Activated T-helper 1 cell treated with anti-CD3 and anti-CD28 coated beads, Interleukin-12 subunit alpha, Interleukin-12 subunit beta, Interleukin-2, Interleukin-4 antibody, amounts not matched to agents 30 ng/mL and 10 ng/mL and 1 ng/mL, durations not matched to agents 14 hours and 24 hours and 36 hours (primary cell): ENCODE measurements at regions not wholly inside any gene's neighbourhood (a gene's known extent, or its start where the extent isn't known, plus 50 kb on each side); places are given as distances from the start of the nearest gene placed in this dataset.

Experiments
- DNase-seq: peaks from one replicate; pipeline ENCODE4 v3.0.0; 2021; ENCODE audit warnings: low spot score
- H3K27ac Mint-ChIP-seq: one replicate; pipeline ENCODE4 v1.8.0; 2021; ENCODE audit warnings: mild to moderate bottlenecking, mixed read lengths
- H3K27me3 Mint-ChIP-seq: one replicate; pipeline ENCODE4 v1.8.0; 2022; ENCODE audit warnings: mild to moderate bottlenecking, moderate library complexity, mixed read lengths; ENCODE audit not compliant: insufficient read depth
- H3K36me3 Mint-ChIP-seq: one replicate; pipeline ENCODE4 v1.8.0; 2021; ENCODE audit warnings: low read depth, mixed read lengths
- H3K4me1 Mint-ChIP-seq: one replicate; pipeline ENCODE4 v1.8.0; 2021; ENCODE audit warnings: low read depth, mixed read lengths
- H3K4me3 Mint-ChIP-seq: one replicate; pipeline ENCODE4 v1.8.0; 2021; ENCODE audit warnings: mild to moderate bottlenecking, moderate library complexity, mixed read lengths
- H3K9me3 Mint-ChIP-seq: one replicate; pipeline ENCODE4 v1.8.0; 2021; ENCODE audit warnings: mixed read lengths
- intact Hi-C: fragments of 100-400 bp; cut with micrococcal nuclease; formaldehyde crosslinking; loops from one replicate; pipeline ENCODE4 v1.15.1; 2024

DNA sequence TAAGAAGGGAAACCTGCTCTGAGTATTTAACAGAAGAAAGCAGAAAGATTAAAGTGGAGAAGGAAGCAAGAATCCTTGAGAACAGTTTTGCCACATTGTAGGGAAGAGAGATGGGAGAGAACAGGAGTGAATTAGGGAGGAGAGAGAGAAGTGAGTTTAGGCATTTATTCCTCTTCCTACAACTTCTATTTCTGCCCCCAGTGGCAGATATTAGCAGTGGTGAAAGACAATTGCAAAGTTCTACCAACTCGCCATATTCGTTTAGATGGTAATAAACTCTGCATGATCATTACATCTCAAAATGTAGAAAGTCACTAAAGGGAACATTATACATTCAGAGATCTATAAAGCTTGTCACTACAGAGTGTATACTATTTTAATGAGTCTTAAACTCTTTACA lies 440.1 kb upstream of the TRPC7 start:
- Mint-ChIP-seq H3K27me3 (no peaks in the 10 kb centered on the region), H3K4me1 (no peaks in the 10 kb centered on the region), H3K27ac (no peak overlapping the region), H3K9me3 (no peaks in the 10 kb centered on the region), H3K36me3 (no peaks in the 10 kb centered on the region), H3K4me3 (no peak overlapping the region)
- intact Hi-C loops: no loop called here
- no peak for DNase-seq

DNA sequence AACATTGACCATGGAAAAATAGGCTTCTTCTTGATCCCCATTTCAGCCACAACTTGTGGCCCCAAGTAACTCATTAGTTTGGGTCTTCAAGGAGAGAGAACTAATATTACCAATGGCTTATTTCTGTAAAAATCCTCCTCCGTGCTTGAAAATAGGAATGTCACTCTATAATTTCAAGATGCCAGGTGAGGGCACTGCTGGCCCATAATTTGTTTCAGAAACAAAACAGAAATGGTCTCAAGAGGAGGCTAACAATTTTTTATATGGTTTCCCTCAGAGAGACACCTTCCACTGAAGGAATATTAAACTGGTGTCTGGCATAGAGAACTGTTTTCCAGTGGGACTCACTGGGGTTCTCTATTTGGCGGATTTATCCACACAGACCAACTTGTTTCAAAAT lies 437.0 kb upstream of the TRPC7 start:
- Mint-ChIP-seq H3K4me1 (no peaks in the 10 kb centered on the region), H3K36me3 (no peaks in the 10 kb centered on the region), H3K4me3 (no peak overlapping the region), H3K9me3 (no peaks in the 10 kb centered on the region), H3K27ac (no peak overlapping the region), H3K27me3 (no peaks in the 10 kb centered on the region)
- DNase-seq: no peak
- intact Hi-C loops: no loop called here

DNA sequence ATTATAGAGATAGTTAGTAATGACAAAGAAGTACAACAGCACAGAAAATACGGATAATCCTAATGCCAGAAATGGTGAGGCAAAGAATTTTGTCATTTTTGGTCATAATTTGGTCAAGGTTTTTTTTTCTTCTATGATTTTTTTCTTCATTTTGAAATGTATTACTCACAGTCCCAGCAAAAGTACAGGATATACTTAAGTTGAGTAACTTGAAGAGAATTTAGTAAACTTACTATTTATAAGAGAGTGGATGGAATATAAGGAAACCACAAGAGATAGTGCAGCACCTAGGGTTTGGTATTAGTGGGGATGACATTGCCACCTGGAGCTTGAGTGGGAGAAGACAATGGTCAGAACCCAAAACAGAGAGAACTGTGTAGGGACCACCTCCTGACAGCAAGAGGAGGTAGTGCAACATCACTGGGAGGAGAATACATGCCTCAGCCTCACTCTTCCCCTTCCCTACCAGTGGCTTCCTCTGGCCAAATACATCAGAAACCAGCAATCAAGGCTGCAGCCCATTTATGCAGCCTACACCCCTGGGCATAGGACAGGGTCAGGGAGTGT lies 434.5 kb upstream of the TRPC7 start:
- intact Hi-C loops: no loop called here
- Mint-ChIP-seq H3K9me3 (peaks cover 5% of the 10 kb centered on the region), H3K4me3 (no peak overlapping the region), H3K36me3 (no peaks in the 10 kb centered on the region), H3K27me3 (no peaks in the 10 kb centered on the region), H3K4me1 (no peaks in the 10 kb centered on the region), H3K27ac (no peak overlapping the region)
- DNase-seq: no peak

DNA sequence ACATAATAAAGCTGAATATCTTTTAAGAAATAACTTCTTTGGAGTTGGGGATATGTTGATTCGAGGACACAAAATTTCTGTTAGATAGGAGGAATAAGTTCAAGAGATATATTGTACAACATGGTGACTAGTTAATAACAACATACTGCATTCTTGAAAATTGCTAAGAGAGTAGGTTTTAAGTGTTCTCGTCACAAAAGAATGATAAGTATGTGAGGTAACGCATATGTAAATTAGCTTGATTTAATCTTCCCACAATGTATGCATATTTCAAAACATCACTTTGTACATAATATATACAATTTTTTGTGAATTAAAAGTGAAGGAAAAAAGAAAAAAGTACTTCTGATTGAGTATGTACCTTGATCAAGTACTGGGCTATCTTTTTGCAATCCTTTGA lies 428.0 kb upstream of the TRPC7 start:
- Mint-ChIP-seq H3K27me3 (no peaks in the 10 kb centered on the region), H3K36me3 (no peaks in the 10 kb centered on the region), H3K27ac (no peak overlapping the region), H3K9me3 (peaks cover 14% of the 10 kb centered on the region), H3K4me3 (no peak overlapping the region), H3K4me1 (no peaks in the 10 kb centered on the region)
- intact Hi-C loops: no loop called here
- DNase-seq: no peak

DNA sequence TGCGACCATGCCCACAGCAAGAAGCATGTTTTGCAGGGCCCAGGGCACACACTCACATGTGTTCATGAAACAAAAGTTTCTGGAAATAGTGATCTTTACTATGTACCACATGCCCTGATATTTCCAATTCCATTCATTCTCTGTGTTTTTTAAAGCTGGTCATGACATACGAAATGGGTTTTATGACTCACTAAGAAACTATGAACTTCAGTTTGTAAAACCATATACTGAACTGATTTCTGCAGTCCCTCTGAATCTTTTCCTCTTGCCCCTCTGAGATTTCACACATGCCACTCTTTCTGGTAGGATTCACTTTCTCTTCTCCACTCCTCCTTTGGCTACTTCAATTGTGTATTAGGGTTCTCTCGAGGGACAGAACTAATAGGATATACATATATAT lies 416.1 kb upstream of the TRPC7 start:
- Mint-ChIP-seq H3K4me1 (no peaks in the 10 kb centered on the region), H3K27me3 (no peaks in the 10 kb centered on the region), H3K4me3 (no peak overlapping the region), H3K9me3 (peaks cover 4% of the 10 kb centered on the region), H3K27ac (no peak overlapping the region), H3K36me3 (no peaks in the 10 kb centered on the region)
- intact Hi-C loops: no loop called here
- no peak for DNase-seq

DNA sequence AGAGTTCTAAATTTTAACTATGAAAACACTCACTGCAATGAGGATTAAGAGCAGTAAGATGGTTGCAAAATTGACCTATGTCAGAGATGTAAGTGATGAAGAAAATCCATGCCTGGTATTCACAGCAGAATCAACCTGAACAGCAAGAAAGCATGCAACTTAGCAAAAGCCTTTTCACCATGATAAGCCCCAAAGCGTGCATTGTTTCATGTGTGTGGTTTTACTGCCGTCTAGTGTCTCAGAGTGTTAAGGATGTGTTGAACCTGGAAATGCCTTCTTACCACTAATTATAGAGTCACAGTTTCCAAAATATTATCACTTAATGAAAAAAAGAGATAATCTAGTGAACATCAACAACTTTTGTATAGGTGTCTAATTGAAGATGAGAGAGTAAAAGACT lies 415.2 kb upstream of the TRPC7 start:
- Mint-ChIP-seq H3K27me3 (no peaks in the 10 kb centered on the region), H3K27ac (no peak overlapping the region), H3K9me3 (peaks cover 4% of the 10 kb centered on the region), H3K36me3 (no peaks in the 10 kb centered on the region), H3K4me1 (no peaks in the 10 kb centered on the region), H3K4me3 (no peak overlapping the region)
- DNase-seq: no peak
- intact Hi-C loops: no loop called here

DNA sequence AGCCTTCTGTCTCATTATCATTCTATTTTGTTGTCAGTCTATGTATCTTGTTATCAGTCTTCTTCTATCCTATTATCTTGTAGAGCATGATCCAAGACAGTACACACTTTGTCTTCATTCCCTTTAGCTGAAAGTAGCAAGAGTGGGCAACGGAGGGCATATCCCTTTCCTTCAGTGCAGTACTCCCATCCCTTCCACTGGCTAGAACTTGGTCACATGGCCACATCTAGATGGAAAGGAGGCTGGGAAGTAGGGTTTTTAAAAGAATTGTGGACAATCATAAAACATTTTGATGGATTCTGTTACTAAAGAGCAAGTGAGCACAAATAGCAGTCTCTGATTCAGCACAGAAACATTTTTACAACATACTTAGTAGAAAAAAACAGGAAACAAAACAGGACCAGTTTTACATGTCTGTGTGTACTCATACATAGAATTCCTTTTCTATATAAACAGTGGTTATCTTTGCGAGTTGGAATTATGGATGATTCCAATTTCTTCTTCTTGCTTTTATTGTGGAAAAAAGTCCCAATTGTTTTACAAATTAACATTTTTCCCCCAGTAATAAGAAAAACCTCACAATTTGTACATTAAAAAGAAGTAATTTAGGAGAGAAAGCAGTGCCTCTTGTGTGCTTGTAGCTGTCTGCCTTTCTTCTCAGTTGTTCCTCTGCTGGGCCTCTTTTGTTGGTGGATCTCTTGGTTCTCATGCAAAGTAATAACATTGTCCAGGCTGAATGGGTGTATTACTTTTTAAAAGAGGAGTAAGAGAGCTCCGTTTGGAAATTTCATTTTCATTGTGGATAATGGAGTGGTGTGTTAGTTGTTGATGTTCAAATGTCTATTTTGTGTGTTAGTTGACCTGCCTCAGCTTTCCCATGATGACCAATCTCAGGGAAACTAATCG lies 410.9 kb upstream of the TRPC7 start:
- Mint-ChIP-seq H3K27me3 (no peaks in the 10 kb centered on the region), H3K4me1 (no peaks in the 10 kb centered on the region), H3K4me3 (no peak overlapping the region), H3K36me3 (no peaks in the 10 kb centered on the region), H3K9me3 (no peaks in the 10 kb centered on the region), H3K27ac (no peak overlapping the region)
- intact Hi-C loops: no loop called here
- no peak for DNase-seq

DNA sequence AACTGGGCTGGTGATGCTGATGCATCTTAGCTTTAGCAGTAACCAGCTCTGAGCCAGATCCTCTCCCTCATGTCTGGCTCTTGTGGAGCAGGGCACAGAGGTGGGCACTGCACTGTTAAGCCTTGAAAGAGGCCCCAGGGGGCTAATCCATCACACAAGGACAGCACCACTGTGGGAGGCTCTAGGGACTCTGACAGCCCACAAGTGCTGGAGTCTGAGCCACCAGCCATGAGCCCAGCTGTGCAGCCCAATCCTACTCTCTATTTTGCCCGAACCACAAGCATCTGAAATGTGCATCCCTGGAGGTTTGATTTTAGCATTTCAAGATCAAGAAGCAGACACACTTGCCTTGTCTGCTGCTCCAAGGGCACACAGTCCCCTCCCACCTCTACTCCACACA lies 407.1 kb upstream of the TRPC7 start:
- intact Hi-C loops: no loop called here
- H3K36me3 Mint-ChIP-seq: no peaks in the 10 kb centered on the region
- H3K4me3 Mint-ChIP-seq: no peak overlapping the region
- H3K27ac Mint-ChIP-seq: no peak overlapping the region
- H3K4me1 Mint-ChIP-seq: no peaks in the 10 kb centered on the region
- H3K27me3 Mint-ChIP-seq: no peaks in the 10 kb centered on the region
- no peaks in the 10 kb centered on the region for H3K9me3 Mint-ChIP-seq
- DNase-seq: no peak

DNA sequence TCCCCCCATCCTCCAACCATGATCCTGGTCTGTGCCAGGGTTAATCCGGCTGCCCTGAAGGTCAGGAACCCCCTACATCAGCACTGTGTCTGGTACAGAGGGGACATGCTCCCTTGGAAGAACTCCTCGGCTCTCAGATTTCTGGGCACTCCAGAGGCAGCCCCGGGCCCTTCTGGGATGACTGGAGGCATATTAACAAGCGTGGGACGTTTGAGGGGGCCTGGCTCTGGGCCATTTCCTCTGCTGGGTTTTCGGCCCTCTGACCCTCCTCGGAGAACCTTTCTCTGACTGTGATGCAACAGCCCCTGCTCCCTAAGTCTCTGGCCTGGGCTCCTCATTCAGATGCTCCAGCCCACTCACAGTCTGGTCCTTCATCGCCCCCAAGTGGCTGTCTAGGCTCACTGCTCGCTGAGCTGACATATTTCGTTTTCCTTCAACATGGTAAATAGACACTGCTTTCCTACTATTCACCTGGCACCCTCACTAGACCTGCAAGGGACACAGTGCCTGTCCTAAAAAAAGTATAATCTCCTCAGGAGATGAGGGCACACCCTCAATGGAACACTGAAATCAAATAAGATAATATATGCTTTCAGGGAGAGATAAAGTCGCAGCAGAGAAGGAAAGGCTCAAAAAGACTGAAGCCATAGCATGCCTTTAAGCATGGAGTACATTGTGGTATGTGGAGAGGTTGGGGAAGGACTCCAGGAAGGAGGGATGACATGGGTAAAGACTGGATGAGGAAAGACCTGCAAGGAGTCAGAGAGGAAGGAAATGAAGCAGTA lies 404.7 kb upstream of the TRPC7 start:
- Mint-ChIP-seq H3K27ac (no peak overlapping the region), H3K36me3 (no peaks in the 10 kb centered on the region), H3K27me3 (no peaks in the 10 kb centered on the region), H3K4me1 (no peaks in the 10 kb centered on the region), H3K9me3 (no peaks in the 10 kb centered on the region), H3K4me3 (no peak overlapping the region)
- DNase-seq: no peak
- intact Hi-C loops: no loop called here

DNA sequence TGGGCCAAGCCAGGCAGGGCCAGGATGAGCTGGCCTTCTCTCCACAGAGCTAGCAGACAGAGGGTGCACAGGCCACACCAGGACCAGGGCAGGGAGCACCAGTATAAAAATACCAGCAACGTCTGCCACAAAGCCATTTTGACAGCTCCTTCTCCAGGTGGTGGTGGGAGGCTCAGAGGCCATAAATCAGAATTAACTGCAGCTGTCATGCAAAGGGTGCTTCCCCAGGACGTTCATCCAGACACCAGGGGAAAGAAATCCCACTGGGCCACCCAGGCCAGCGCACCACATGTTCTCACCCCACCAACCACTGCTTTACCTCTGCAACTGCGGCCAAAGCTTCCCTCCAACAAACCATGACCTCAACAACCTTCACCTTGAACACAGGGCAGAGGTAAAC lies 403.7 kb upstream of the TRPC7 start:
- no peaks in the 10 kb centered on the region for H3K9me3 Mint-ChIP-seq
- no peaks in the 10 kb centered on the region for H3K4me1 Mint-ChIP-seq
- intact Hi-C loops: no loop called here
- H3K4me3 Mint-ChIP-seq: no peak overlapping the region
- no peaks in the 10 kb centered on the region for H3K27me3 Mint-ChIP-seq
- H3K36me3 Mint-ChIP-seq: no peaks in the 10 kb centered on the region
- H3K27ac Mint-ChIP-seq: no peak overlapping the region
- no peak for DNase-seq

DNA sequence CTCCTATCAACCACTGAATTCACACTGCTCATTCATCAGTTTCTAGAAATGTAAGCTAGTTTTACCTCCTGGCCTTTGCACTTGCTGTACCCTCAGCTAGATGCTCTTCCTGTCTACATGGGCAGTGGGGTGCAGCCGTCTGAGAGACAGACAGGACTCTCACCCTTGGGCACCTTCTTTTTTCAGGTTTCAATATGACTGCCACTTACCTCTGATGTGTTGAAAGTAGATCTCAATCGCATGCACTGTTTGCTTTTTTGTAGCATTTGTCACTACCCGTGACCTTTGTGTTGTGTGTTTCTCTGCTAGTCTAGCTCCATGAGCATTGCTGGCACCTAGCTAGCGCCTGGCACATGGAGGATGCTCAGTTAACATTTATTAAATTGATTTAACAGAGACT lies 403.1 kb upstream of the TRPC7 start:
- Mint-ChIP-seq H3K4me1 (no peaks in the 10 kb centered on the region), H3K4me3 (no peak overlapping the region), H3K27me3 (no peaks in the 10 kb centered on the region), H3K27ac (no peak overlapping the region), H3K36me3 (no peaks in the 10 kb centered on the region), H3K9me3 (no peaks in the 10 kb centered on the region)
- intact Hi-C loops: no loop called here
- DNase-seq: no peak

DNA sequence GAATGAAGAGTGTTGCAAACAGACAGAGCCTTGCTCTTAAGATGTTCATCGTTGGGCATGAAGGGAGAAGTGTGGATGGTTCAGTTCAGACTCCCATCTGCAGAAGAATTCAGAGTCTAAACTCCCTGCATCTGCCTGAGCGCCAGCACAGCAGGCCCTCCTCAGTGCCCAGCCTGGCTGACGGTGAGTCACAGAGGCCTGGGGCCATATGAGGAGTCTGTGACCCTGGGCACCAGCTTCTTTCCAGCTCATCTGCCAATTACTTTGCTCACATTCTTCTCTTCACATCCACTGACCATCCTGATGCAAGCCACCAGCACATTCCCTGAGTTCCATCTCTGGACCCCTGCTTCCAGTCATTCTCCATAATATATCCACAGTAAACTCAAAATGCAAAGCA lies 401.1 kb upstream of the TRPC7 start:
- intact Hi-C loops: no loop called here
- H3K36me3 Mint-ChIP-seq: no peaks in the 10 kb centered on the region

DNA sequence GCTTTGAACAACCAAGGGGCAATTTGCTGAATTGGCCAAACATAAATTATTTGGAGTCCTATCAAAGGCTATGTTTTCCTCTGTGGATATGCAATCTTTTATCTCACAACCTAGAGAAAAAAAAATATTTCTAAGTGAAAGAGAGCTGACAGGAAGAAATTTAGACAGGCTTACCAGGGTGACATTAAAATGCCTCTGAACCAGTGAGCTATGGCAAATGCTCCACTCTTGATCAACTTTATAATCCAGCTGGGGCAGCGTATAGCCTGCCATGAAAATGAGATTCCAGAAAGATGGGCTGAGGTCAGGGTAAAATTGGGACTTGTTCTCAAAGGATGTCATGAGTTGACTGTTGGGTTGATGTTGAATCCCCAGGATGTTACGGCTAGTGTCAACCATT lies 399.3 kb upstream of the TRPC7 start:
- no peaks in the 10 kb centered on the region for H3K9me3 Mint-ChIP-seq
- no peaks in the 10 kb centered on the region for H3K4me1 Mint-ChIP-seq
- peaks cover 1% of the 10 kb centered on the region for H3K27me3 Mint-ChIP-seq
- no peak overlapping the region for H3K4me3 Mint-ChIP-seq
- DNase-seq: no peak
- H3K36me3 Mint-ChIP-seq: no peaks in the 10 kb centered on the region
- intact Hi-C loops: no loop called here
- no peak overlapping the region for H3K27ac Mint-ChIP-seq

More for the DNA sequence above, 401.1 kb upstream of the TRPC7 start:
- H3K27me3 Mint-ChIP-seq: no peaks in the 10 kb centered on the region
- H3K9me3 Mint-ChIP-seq: no peaks in the 10 kb centered on the region
- no peak for DNase-seq
- no peak overlapping the region for H3K4me3 Mint-ChIP-seq
- no peak overlapping the region for H3K27ac Mint-ChIP-seq
- H3K4me1 Mint-ChIP-seq: no peaks in the 10 kb centered on the region
